ENCODE measurements at regions not wholly inside any gene's neighbourhood (a gene's known extent, or its start where the extent isn't known, plus 50 kb on each side); places are given as distances from the start of the nearest gene placed in this dataset.
A peak's percentile ranks its signal among the peaks of the same experiment; 100 is the strongest.

DNA sequence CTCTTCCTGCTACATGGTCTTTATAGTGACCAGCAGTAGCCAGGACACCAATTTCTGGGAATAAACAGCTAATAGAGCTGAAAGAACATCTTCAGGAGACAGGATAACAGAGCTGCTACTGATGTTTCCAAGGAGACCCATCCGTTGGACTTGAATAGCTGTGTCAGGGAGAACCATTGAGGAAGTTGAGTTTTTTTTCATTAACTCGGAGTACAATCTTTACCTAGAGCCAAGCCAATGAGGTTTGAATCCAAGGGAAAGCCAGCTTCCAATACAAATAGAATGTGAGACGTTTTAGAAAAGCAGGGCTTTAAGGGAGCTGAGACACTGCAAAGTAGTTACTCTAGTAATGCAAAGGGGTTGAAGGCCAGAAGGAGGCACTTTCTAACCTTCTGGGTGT, 136.1 kb upstream of the FRMD6 start:
- no peak for DNase-seq

DNA sequence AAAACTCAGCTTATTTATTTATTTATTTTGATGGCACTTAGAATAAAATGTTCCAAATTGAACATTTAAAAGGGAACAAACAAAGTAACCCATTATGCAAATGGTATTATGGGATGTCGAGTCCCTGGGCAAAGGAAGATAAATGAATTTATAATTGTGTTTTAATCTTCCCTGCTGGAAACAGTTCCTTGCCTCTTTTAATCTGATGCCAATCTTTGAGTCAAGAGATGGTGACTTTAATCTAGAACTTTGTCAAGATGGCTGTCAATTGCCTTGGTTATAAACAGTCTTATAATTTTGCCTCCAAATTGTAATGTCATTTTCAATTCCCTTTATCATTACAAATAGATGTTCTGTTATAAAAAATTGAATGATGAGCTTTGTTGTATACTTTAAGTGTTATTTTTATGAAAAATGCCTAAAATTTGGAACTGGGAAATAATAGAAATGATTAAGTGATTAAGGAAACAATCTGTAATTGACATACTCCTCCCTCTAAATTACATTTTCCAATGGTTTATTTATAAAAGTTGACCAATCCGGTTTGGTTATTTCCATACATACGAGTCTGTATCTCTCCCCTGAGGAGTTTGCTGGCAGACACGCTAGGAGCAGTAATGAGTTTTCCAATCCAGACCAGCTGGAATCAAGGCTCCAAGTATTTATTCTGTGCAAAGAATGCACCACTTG, 134.9 kb upstream of the FRMD6 start:
- DNase-seq: peak; percentile 95

DNA sequence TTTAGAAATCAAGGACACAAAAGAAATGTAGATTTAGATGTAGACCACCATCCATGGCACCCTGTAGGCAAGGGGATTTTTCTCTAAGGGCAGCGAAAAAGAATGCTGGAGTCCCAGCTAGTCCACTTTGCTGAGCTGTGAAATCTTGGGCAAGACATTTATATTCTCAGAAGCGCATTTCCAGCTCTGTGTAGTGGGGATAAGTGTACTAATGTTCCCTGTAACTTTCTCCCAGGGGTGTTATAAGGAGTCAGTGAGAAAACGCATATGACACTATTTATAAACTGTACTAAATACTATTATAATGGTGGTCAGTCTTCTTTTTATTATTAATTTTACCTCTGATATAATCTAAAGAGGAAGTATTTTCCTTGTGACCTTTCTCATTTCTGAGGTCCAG, 133.4 kb upstream of the FRMD6 start:
- DNase-seq: no peak

GRCh38 chr14:51518711-51519110, 133.0 kb upstream of the FRMD6 start:
- no peak for DNase-seq

DNA sequence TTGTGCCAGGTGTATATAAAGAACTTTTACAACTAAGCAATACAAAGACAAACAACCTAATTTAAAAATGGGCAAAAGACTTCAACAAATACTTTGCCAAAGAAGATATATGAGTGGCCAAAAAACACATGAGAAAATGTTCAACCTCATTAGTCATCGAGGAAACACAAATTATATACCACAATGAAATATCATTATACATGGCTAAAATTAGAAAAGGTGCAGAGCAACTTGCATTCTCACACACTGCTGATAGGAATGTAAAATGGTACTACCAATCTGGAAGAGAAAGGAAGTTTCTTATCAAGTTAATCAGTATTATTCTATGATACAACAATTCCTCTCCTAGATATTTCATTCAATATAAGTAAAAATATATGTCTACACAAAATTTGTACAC, 131.6 kb upstream of the FRMD6 start:
- DNase-seq: no peak

- DNase-seq: no peak
Measured at GRCh38 chr14:51521764-51522163, 129.9 kb upstream of the FRMD6 start.

- no peak for DNase-seq
Measured at GRCh38 chr14:51523243-51523642, 128.5 kb upstream of the FRMD6 start.

DNA sequence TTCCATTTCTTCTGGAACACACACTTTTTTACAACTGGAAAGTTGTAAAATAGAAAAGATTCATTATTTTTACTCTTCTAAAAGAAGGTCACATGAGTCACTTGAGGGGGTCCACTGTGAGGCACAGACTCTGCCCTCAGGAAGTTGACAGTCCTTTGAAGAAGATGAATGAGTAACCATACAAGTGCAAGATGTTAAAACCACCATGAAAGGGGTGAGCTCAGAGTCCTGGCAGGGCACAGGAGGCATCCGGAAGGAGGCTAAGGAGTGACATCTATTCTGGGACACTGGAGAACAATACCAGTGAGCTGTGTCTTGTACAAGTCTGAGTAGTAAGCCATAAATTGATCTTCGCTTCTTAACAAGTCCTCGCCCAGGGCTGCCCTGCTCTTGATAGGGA, 126.0 kb upstream of the FRMD6 start:
- no peak for DNase-seq

- no peak for DNase-seq
Measured at GRCh38 chr14:51527073-51527472, 124.6 kb upstream of the FRMD6 start.

DNA sequence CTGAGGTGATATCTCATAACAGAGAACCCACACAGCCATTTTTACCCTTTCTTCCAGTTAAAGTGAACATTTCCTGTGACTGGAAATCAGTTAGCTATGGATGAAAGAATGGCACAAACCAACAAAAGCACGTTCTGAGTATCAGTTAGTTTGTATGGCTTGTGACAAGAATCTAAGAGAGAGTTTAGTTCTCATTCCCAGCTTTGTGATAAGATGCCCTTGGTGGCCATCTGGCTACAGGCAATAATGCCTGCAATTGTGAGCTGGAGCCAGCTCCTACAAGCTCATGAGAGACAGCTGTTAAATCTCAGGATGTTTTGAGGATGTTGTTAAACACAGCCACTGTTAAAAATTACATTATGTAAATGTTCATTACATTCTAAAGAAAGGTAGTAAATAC, 122.0 kb upstream of the FRMD6 start:
- DNase-seq: no peak

DNA sequence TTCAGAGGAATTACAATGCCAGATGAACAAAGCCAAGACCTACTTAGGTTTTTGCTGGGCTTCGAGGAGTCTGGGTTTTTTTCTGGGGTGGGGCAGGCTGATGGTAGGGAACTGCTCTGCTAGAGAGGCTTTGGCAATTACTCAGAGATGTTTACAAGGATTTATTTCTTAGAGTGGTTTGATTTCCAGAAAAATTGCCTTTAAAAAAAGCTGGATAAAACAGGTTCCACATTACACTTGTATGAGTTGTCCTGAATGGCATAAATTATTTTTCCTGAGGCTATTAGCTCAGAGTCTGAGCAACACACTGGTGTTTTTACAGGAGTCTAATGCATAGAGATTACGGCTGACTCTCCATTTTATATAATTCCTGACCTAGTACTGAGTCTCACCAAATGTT, 118.5 kb upstream of the FRMD6 start:
- DNase-seq: no peak

- no peak for DNase-seq
Measured at GRCh38 chr14:51533872-51534553, 117.7 kb upstream of the FRMD6 start.

GRCh38 chr14:51534610-51535011, 117.1 kb upstream of the FRMD6 start:
- no peak for DNase-seq

DNA sequence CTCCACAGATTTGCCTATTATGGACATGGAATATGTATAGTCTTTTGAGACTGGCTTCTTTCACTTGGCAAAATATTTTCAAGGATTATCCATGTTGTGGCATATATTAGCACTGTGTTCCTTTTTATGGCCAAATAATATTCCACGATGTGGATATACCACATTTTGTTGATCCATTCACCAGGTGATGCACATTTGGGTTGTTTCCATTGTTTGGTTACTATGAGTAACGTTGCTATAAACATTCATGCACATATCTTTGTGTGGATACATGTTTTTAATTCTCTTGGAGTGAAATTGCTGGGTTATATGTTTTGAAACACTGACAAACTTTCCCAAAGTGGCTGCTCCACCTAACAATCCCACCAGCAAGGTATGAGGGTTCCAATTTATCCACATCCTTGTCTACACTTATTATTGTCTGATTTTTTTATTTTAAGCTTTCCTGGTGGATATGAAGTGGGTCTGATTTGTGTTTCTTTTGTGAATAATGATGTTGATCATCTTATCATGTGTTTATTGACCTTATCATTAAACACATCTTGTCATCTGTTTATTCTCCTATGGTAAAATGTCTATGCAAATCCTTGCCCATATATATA, 116.2 kb upstream of the FRMD6 start:
- DNase-seq: no peak

DNA sequence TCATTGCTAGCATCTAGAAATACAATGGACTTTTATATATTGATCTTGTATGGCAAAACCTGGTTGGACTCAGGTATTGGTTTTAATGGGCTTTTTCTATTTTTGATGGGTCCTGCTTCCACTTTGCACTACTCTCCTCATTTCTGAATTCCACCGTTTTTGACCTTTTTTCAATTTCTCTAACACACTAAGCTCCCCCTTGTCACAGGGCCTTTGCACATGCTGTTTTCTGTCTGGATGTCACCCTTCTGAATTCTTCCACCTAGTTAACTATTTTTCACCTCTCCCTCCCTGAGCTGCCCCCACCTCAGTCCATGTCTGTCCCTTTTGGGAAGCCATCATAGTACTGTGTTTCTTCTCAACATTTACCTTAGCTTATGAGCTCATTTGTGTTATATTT, 112.7 kb upstream of the FRMD6 start:
- DNase-seq: no peak

DNA sequence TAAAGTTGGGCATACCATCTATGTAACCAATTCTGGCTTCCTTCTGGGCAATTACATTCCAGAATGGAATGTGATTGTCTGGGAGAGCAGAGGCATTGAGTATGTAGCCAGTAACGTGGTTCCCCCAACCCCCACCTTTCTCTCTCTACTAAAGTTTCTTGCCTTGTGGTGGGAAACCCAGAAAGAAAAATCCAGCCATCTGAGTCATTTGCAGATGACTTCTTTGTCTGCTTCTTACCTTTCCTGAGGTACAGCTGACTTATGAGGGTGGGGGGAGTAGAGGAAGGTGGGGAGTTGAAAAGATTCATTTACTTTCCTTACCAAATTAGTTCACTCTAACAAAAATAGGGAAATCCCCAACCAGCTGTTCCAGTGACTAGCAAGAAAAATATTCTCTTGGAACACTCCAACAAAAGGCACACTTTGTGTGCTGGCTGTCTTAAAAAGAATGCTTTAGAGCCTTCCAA, 112.1 kb upstream of the FRMD6 start:
- DNase-seq: peak; percentile 54

DNA sequence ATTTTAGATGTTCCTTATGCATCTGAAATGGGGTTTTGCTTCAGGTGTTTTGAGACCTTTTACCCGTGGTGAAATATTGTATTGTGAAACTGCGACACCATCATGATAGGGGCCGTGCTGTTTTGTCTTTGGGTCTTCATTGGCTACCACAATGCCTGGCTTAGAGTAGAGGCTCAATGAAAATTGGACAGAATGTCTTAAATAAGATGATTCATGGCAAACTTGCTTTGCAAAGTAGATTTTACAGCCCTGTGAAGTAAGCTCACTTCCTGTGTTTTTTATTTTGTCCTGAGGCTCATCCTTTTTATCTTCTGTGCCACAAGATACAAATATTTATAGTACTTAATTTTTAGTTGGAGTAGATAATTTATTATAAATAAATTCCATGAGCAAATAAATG, 111.3 kb upstream of the FRMD6 start:
- DNase-seq: no peak

DNA sequence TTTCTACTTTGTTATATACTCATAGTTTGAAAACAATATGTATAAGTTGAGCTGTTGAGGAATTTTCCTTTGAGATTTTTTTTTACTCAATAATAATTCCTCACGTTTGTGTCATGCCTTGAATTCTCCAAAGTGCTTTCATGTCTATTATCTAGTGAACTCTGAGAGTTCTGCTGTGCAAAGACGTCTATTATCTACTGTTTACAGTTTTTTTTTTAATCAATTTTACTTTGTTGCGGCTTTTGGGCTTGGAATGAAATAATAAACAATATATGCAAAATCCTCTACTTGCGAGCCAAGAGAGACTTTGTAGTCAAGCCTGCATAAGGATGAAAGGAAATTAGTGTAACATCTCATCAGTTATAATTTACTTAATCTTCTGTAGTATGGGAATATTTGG, 107.2 kb upstream of the FRMD6 start:
- no peak for DNase-seq

DNA sequence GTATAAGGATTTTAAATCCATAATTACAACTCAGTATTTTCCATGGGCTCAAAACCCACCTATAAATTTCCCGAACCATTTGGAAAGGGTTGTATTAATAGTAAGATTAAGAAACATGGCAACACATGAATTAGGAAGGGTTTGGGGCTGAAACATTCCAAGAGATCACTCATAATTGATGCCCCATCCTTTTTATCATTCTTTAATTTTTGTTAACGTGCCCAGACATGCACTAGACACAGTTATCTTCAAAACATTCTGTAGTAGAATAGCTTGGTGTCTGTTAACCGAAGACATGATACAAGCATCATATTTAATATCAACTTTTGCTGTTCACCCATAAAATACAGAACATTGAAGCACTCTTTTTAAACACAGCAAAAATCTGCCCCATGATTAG, 106.8 kb upstream of the FRMD6 start:
- no peak for DNase-seq

GRCh38 chr14:51545396-51545795, 106.3 kb upstream of the FRMD6 start:
- no peak for DNase-seq

GRCh38 chr14:51546099-51546498, 105.6 kb upstream of the FRMD6 start:
- DNase-seq: no peak

- peak; percentile 35 for DNase-seq
Measured at GRCh38 chr14:51546603-51547258, 105.0 kb upstream of the FRMD6 start.

- DNase-seq: peak; percentile 89
Measured at GRCh38 chr14:51547260-51547659, 104.5 kb upstream of the FRMD6 start.
